NCI-H2196 (cell line): ENCODE measurements at regions not wholly inside any gene's neighbourhood (a gene's known extent, or its start where the extent isn't known, plus 50 kb on each side); places are given as distances from the start of the nearest gene placed in this dataset.
A peak's percentile ranks its signal among the peaks of the same experiment; 100 is the strongest.
"Not testable (repeated sequence)": the region's sequence is repeated elsewhere in the genome, so short reads cannot be mapped to it uniquely, and the experiment has no call there.

ENCODE experiments used
- DNase-seq: peaks from one replicate; lab custom pipeline; 2025; ENCODE audit not compliant: unreplicated experiment; lab: John Stamatoyannopoulos, UW

DNA sequence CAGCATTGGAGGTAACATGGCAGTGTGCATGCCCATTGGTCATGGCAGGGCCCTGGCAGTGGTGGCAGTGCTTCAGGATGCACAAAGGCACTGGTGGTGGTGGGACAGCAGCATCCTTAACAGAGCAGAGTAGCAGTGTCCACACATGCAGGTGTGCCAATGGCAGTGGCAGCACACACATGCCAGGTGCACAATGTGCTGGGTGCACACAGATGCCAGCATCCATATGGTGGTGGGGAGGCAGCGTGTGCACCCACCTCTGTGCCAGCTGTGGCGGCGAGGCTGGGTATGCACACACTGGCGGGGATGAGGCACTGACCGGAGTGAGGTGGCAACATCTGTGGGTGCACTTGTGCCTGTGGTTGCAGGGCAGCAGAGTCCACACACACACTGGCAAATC lies 150.6 kb downstream of the SI start:
- DNase-seq, result no peak

DNA sequence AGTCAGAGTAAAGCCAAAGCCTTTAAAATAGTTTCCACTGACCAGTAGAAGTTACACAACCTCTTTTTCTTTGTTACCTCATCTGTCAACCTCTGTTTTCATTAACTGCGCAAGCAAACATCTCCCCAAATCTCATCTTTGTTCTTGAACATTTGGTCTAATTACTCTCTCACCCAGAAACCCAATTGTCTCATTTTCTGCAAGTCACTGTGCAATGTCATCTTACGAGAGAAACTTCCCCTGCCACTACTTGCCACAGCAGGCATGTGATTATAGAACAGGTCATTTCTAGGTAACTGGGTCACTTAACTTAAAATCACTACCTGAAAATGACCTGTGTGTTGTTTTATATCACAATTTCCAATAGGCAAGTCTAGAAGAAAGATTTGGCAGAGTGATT lies 159.4 kb downstream of the SI start:
- no peak for DNase-seq

DNA sequence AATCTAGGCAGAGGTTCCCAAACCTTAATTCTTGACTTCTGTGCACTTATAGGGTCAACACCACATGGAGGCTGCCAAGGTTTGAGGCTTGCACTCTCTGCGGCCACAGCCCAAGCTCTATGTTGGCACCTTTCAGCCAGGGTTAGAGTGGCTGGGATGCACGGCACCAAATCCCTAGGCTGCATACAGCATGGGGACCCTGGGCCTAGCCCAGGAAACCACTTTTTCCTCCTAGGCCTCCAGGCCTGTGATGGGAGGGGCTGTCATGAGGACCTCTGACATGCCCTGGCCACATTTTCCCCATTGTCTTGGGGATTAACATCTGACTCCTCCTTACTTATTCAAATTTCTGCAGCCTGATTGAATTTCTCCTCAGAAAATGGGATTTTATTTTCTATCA lies 165.4 kb downstream of the SI start:
- no peak for DNase-seq

DNA sequence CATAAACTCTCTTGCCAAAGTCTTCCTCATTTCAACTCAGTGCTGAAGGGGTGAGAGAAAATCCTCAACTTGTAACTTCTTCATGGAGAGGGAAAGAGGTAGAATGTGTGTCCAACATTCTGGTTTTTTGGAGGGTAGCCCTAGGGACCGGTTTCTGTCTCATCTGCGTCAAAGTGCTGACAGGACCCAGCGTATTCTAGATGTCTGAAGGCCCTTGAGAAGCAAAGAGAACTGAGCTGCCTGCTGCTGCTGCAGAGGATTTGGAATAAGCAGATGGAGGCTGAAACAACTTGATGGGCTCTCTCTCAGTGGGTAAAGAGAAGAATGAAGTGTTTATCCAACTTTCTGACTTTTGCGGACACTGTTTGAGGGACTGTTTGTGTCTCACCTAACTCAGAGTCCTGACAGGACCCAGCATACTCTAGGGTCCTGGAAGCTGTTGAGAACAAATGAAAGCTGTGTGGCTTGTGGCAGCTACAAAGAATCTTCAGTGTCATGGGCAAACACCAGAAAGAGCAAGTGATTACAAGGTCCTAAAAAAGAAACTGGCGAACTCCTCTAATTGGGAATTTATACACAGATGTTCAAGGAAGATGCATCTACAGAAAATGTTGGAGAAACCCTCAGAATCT lies 174.4 kb downstream of the SI start:
- no peak for DNase-seq

DNA sequence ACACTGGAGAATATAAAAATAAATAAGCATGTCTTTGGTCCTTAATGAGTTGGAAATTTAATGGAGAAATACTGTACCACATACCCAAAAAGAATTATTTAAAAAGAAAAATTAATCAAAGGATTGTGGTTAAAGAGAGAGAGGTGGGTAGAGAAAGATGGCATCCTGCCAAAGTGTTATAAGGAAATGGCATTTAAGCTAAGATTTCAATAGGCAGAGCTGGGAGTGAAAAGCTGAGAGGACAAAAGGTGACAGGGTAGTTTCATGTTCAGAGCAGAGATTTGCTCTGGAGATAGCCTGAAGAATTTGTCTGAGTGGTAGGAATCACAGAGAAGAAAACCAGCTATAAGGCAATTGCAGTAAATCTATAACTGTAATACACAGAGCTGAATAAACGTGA lies 181.0 kb downstream of the SI start:
- DNase-seq, result peak; percentile 37

DNA sequence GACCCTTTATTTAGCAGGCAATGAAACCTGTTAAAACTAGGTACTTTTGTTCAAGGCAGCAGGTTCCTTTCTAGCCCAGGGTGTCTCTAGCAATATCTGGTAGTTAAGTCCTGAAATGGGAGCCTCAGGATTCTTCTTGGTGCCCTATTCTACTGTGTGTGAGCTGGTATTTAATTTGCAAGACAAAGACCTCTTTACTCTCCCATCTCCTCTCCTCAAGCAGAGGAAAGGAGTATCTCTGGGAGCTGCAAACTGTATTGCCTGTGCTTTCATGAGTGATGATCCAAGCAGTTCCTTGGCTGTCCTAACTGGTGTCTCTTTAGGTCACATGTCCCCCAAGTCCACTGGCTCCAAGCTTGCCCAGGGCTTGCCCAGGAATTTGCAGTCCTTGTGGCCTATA lies 188.2 kb downstream of the SI start:
- no peak for DNase-seq

DNA sequence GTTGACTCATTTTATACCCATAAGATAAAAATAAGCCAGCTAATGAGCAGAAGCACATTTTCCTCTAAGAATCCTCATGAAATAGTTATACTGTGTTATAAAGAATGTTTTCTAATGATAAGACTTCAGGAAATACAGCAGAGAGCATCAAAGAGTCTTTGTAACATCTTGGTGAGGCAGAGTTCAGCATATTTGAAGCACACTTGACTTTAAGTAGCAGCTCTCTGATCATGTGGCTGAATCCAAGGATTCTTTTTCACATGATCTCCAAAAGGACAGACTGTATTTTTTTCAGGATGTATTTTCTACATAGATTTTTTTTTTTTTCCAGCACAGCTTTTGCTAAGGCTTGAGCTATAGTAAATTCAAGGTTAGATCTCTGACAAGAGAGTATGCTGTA lies 195.1 kb downstream of the SI start:
- DNase-seq, result no peak

DNA sequence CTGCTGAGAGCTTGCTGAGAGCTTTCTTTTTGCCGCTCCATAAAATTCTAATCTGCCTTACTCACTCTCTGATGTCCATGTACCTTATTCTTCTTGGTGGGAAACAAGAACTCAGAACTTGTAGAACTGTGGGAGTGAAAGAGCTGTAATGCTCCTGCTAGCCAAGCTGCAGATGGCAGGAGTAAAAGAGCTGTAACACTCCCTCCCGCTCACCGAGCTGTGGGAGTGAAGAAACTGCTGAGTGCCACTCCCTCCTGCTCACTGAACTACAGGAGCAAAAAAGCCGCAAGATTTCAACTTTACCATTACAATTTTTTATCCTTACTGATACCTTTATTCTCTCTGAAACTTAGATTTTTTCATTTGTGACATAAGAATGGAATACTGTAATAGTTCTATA lies 199.1 kb downstream of the SI start:
- DNase-seq, result no peak

DNA sequence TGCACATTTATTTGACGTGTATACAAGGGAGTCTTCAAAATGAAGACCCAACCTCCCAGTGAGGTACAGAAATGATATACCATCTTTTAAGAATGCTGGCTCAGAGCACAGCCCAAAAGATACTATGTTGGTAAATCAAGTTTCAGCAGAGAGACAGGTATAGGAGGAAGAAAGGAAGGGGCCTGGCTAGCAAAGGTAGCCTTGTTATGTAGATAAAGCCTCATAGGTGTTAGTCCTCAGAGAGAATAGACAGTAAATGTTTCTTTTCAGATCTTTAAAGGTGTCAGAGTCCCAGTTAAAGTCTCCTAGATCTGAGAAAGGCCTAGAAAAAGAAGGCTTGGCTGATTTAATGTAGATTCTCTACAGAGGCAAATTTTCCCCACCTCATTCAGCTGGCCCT lies 213.8 kb downstream of the SI start:
- DNase-seq, result no peak

DNA sequence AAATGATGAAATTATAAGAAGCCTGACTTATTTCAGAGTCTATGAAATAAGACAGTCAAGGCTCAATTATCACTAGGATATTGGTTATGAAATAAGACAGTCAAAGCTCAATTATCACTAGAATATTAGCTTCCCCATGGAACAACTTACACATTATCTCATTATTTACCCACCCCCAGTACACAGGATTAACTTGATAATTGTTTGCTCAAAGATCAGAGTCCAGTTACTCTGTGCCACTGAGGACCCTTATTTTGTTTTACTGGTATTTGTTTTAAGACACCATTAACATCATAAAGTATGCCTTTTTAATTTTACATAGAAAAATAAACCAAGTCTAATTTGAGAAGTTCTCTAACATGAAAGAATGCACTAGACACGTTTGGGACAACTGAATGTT lies 225.4 kb downstream of the SI start:
- no peak for DNase-seq

DNA sequence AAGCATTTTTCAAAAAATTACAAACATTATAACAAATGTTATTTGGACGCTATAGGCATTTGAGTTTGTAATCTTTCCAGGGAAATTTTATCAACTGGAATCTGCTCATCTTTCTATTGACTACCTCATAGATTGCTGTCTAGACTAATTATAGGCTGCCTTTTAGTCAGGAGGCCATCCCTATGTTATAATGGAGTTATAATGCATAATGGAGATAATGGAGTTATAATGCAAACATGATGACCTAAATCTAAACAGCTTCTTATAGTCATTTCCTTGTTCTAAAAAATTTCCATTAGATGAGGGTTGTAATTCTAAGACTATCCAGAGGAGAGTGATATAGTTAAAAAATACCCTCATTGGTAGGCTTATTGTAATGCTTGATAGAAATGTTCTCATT lies 226.4 kb downstream of the SI start:
- no peak for DNase-seq

DNA sequence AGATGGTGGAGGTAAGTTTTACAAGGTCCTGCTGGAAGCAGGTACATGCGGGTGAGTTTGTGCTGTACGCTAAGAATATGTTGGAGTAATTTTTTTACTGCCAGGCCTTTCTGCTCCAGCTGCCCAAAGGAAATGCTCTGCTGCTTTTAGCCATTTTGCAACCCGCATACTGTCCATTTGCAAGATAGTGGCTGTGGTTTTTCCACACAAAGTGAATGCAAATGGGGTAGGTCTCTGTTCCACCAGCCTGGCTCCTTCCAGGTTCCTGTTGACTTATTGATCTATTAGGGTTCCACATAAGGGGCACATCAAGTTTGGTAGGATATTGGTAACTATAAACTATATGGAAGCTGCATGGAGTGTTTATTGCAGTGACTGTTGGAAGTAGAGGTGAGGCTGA lies 227.1 kb downstream of the SI start:
- no peak for DNase-seq

DNA sequence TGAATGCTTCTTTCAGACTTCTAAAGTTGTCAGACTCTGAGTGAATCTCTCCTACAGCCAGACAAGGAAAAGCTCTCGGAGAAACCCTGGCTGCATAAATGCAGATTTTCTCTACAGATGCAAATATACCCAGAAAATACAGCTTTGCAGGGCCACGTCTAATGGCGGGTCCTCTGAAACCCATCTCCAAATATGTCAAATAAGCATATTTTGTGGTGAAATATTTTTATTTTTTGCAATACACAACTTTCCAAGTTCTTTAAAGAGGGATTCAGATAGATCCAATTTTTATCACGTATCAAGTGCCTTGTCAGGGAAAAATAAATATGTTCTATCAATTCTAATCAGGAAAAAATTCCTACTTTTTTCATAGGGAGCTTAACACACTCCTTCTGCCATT lies 229.4 kb downstream of the SI start:
- DNase-seq, result no peak

DNA sequence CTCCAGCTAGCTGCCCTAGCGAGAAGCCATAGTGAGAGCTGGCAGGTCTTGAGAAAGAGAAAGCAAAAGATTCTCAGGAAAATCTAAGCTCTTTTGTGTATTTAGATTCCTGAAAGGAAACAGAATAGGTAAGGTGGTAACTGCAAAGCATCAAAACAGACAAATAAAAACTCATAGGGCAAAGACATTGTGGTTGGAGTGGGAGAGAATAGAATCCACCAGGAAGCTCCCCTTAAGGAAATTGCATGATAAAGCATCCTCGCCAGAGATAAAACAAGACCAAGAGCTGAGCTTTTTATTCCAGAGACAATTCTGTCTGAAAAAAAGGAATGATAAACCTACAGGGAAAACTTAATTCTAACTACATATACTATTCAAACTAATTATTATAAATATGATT lies 232.6 kb downstream of the SI start:
- no peak for DNase-seq

DNA sequence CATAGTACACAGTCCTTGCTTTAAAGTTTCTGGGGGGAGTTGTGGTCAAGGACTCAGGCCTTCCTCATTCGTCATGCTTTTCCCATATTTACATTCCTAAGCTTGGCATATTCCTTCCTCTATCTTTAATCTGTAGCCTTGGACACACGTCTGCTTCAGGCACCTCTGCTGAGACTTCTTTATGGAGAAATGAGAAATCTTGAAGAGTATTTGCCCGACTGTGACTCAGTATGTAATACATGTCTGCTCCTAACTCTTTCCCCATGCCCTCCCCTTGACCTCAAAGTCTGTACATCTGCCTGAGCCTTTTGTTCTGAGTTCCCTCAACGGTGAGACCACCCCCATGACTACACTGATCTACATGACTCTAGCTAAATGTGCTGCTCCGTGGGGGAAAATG lies 246.1 kb downstream of the SI start:
- DNase-seq, result no peak

DNA sequence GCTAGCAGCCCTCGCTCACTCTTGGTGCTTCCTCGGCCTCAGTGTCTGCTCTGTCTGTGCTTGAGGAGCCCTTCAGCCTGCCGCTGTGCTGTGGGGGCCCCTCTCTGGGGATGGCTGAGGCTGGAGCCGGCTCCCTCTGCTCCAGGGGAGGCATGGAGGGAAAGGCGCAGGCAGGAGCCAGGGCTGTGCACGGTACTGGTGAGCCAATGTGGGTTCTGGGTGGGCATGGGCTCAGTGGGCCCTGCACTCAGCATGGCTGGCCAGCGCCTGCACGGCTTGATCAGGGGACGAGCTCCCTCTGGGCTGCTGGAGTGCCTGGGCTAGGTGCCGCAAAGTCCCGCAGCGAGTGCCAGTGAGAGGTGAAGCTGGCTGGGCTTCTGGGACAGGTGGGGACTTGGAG lies 260.0 kb downstream of the SI start:
- DNase-seq, result no peak

DNA sequence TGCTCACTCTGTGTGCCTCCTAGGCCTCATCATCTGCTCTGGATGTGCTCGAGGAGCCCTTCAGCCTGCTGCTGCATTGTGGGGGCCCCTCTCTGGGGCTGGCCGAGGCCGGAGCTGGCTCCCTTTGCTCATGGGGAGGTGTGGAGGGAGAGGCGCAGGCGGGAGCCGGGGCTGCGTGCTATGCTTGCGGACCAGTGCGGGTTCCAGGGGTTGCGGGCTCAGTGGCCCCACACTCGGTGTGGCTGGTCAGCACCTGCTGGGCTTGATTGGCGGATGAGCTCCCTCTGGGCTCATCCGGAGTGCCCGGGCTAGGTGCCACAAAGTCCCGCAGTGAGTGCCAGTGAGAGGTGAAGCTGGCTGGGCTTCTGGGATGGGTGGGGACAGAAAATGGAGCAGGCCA lies 264.2 kb downstream of the SI start:
- DNase-seq, result no peak

DNA sequence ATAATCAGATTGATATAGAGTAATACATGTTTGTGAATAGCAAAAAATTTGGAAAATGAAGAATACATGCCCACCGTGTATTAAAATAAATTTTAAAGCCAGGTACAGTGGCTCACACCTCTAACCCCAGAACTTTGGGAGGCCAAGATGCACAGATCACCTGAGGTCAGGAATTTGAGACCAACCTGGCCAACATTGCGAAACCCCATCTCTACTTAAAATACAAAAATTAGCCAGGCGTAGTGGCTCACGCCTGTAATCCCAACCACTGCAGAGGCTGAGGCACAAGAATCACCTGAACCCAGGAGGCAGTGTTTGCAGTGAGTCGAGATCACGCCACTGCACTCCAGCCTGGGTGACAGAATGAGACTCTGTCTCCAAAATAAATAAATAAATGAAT lies 266.3 kb downstream of the SI start:
- no peak for DNase-seq

DNA sequence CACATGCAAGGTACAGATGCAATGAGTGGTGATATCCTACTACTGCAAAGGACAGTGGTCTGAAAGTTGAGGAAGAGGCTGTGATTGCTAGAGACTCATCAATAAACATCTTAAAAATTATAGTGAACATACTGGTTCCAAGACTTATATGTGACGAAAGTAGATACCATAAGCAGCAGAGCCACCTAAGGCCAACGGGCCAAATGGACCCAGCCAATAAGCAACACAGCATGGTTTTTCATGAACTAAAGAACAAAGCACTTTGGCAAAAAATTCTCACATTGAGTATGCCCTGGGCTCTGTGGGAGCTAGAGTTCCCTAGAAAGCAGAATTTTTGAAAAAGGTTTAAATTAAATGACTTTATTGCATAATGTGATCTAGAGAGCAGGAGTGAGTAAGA lies 272.1 kb downstream of the SI start:
- DNase-seq, result peak; percentile 14

DNA sequence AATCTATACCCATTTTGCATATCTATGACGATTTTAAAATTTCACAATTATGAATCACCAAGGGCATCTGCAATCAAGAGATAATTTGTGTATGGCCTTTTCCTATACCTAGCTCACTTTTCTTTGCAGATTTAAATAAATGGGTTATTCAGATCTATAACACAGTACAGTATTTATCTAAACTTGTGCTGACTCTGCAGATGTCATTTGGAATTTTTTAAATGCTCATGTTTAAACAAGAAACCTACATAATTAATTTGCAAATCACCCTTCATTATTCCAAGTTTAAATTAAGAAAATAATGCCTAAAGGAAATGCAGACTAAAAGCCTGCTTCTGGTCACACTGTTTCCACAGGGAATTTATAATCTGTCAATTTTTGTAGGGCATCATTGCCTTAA lies 284.2 kb downstream of the SI start:
- DNase-seq, result no peak

DNA sequence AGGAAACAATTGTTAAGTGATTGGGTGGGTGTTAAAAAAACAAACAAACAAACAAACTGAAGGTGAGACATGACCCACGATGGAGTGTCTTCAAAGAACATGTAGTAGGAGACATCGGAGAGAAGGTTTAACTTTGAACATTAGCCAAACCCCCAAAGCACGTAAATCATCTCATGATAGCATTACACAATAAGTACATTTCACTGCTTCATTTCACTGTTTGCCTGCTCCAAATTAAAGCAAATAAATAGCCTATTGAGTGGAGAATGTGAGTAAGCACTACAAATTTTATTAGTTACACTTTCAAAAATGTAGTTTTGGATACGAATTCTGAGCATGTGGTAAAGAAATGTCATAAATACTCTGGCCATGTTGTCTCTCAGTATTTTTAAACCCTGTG lies 287.0 kb downstream of the SI start:
- DNase-seq, result peak; percentile 42

DNA sequence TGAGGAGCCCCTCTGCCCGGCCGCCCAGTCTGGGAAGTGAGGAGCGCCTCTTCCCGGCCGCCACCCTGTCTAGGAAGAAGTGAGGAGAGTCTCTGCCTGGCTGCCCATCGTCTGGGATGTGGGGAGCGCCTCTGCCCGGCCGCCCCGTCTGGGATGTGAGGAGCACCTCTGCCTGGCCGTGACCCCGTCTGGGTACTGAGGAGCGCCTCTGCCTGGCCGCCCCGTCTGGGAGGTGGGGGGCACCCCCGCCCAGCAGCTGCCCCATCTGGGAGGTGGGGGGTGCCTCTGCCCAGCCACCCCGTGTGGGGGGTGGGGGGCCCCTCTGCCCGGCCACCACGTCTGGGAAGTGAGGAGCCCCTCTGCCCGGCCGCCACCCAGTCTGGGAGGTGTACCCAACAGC lies 293.9 kb downstream of the SI start:
- not testable (repeated sequence) for DNase-seq

DNA sequence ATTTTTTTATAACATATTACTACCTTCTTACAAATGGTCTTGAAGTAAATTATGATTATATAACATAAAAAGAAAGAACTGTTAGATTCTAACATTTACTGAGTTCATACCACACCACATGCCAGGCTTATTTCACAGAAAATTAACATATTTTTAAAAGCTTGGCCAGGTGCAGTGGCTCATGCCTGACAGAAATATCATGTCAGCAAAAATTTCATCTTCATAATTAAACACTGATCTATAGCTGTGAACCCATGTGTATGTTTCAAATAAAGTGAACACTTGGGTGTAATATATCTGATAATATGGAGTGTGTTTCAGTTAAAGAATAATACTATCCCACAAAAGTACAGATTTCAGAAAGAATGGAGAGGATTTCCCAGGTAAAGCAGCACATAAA lies 296.5 kb downstream of the SI start:
- no peak for DNase-seq

DNA sequence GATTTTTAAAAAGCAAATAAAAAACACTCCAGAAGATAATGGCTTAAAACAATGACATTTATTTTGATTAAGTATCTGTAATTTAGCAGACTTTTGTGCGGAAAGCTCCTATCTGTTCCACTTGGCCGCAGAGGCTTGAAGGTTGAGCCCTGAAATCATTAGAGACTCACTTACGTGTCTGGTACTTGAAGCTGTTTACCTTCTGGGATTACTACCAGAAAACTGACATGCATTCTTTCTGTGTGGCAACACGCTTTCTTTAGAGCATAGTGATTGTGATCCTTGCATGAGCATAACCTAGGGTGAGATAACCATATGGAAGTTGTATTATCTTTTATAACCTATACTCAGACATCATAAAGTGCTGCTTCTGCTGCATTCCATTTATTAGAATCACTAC lies 298.5 kb downstream of the SI start:
- peak; percentile 73 for DNase-seq
